Right atrium auricular region (tissue), 2 donors: ENCODE measurements at regions not wholly inside any gene's neighbourhood (a gene's known extent, or its start where the extent isn't known, plus 50 kb on each side); places are given as distances from the start of the nearest gene placed in this dataset.

Experiments
- DNase-seq: peaks from one replicate; pipeline ENCODE4 v3.0.0-alpha.2; 2019; ENCODE audit warnings: low spot score
- H3K27ac ChIP-seq, 2 donors: fragments of 200-600 bp; sonication (generic); 1 replicate in 1 of 2; 2 replicates in 1 of 2; pipeline ENCODE4 v1.5.1; 2016 to 2019
- H3K27me3 ChIP-seq, 2 donors: fragments of 200-600 bp; sonication (generic); one replicate each; pipeline versions ENCODE4 v1.5.1 to v1.6.0; 2017 to 2019
- H3K36me3 ChIP-seq: fragments of 200-600 bp; sonication (generic); one replicate; pipeline ENCODE4 v1.5.1; 2016
- H3K4me1 ChIP-seq, 2 donors: fragments of 200-600 bp; sonication (generic); one replicate each; pipeline versions ENCODE4 v1.5.1 to v1.6.0; 2017 to 2019
- H3K4me3 ChIP-seq, 2 donors: fragments of 200-600 bp; sonication (generic); 1 replicate in 1 of 2; 2 replicates in 1 of 2; pipeline ENCODE4 v1.5.1; 2017 to 2019; ENCODE audit warnings: mild to moderate bottlenecking in 1 of 2, moderate library complexity in 1 of 2
- H3K9me3 ChIP-seq, 2 donors: fragments of 200-600 bp; sonication (generic); one replicate each; pipeline ENCODE4 v1.5.1; 2019
- CTCF ChIP-seq, 2 donors: fragments of 200-600 bp; sonication (generic); IDR thresholded peaks; one replicate each; pipeline ENCODE4 v1.5.1; 2019; ENCODE audit warnings: antibody characterized with exemption in 2 of 2

- no peaks in the 10 kb centered on the region for H3K4me1 ChIP-seq
- no peak overlapping the region for H3K27ac ChIP-seq
- H3K4me3 ChIP-seq = no peak overlapping the region
- no peaks in the 10 kb centered on the region for H3K27me3 ChIP-seq
- no peak for DNase-seq
- no peaks in the 10 kb centered on the region for H3K36me3 ChIP-seq
- peak in 1 of 2 donors; percentile 20 for TF ChIP-seq CTCF (IDR thresholded peaks at IDR 0.05)
- no peaks in the 10 kb centered on the region for H3K9me3 ChIP-seq
Measured at GRCh38 chr3:152695840-152696239, 139.1 kb upstream of the P2RY1 start.

GRCh38 chr3:152696962-152697361 is 138.0 kb upstream of the P2RY1 start:
- no peak overlapping the region for H3K4me3 ChIP-seq
- no peaks in the 10 kb centered on the region for H3K36me3 ChIP-seq
- no peak overlapping the region for H3K27ac ChIP-seq
- TF ChIP-seq CTCF (IDR thresholded peaks at IDR 0.05) = no peak
- no peaks in the 10 kb centered on the region for H3K9me3 ChIP-seq
- no peak for DNase-seq
- H3K27me3 ChIP-seq = no peaks in the 10 kb centered on the region
- H3K4me1 ChIP-seq = no peaks in the 10 kb centered on the region

GRCh38 chr3:152703245-152703890 is 131.6 kb upstream of the P2RY1 start:
- H3K4me3 ChIP-seq = no peak overlapping the region
- no peaks in the 10 kb centered on the region for H3K36me3 ChIP-seq
- no peaks in the 10 kb centered on the region for H3K27me3 ChIP-seq
- no peak for DNase-seq
- H3K27ac ChIP-seq = no peak overlapping the region
- H3K9me3 ChIP-seq = no peaks in the 10 kb centered on the region
- no peak for TF ChIP-seq CTCF (IDR thresholded peaks at IDR 0.05)
- no peaks in the 10 kb centered on the region for H3K4me1 ChIP-seq

- Histone ChIP-seq H3K27ac (no peak overlapping the region), H3K4me1 (no peaks in the 10 kb centered on the region), H3K27me3 (no peaks in the 10 kb centered on the region), H3K36me3 (no peaks in the 10 kb centered on the region), H3K4me3 (no peak overlapping the region), H3K9me3 (no peaks in the 10 kb centered on the region)
- DNase-seq = no peak
- no peak for TF ChIP-seq CTCF (IDR thresholded peaks at IDR 0.05)
Measured at GRCh38 chr3:152706991-152707713, 127.8 kb upstream of the P2RY1 start.

- TF ChIP-seq CTCF (IDR thresholded peaks at IDR 0.05) = no peak
- no peaks in the 10 kb centered on the region for H3K4me1 ChIP-seq
- DNase-seq = no peak
- H3K36me3 ChIP-seq = no peaks in the 10 kb centered on the region
- no peaks in the 10 kb centered on the region for H3K27me3 ChIP-seq
- H3K9me3 ChIP-seq = no peaks in the 10 kb centered on the region
- H3K4me3 ChIP-seq = no peak overlapping the region
- no peak overlapping the region for H3K27ac ChIP-seq
Measured at GRCh38 chr3:152709659-152710058, 125.3 kb upstream of the P2RY1 start.
